Mesenchymal stem cell (in vitro differentiated cells and primary cell): ENCODE measurements at regions not wholly inside any gene's neighbourhood (a gene's known extent, or its start where the extent isn't known, plus 50 kb on each side); places are given as distances from the start of the nearest gene placed in this dataset.

Experiments used
- DNase-seq: peaks from one replicate; pipeline ENCODE4 v3.0.0-alpha.2; 2013
- H2AFZ ChIP-seq: one replicate; pipeline ENCODE4 v1.6.1; 2013; ENCODE audit warnings: low read depth, mild to moderate bottlenecking, control low read depth, inconsistent platforms, low read length, moderate library complexity
- H2AK5ac ChIP-seq: 2 replicates; pipeline ENCODE4 v1.6.1; 2013; ENCODE audit warnings: low read length, moderate library complexity, mild to moderate bottlenecking, inconsistent platforms; ENCODE audit not compliant: severe bottlenecking
- H2BK120ac ChIP-seq: one replicate; pipeline ENCODE4 v1.6.1; 2013; ENCODE audit warnings: low read depth, mild to moderate bottlenecking, inconsistent platforms, low read length, moderate library complexity
- H2BK12ac ChIP-seq, 2 experiments: one replicate each; pipeline ENCODE4 v1.6.1; 2013; ENCODE audit warnings: inconsistent platforms in 2 of 2, low read length in 2 of 2, mild to moderate bottlenecking in 2 of 2, moderate library complexity in 2 of 2, control low read depth in 1 of 2
- H2BK15ac ChIP-seq: one replicate; pipeline ENCODE4 v1.6.1; 2013; ENCODE audit warnings: mild to moderate bottlenecking, low read depth, inconsistent platforms; ENCODE audit not compliant: poor library complexity, severe bottlenecking
- H2BK5ac ChIP-seq: 2 replicates; pipeline ENCODE4 v1.6.1; 2013; ENCODE audit warnings: low read depth, mild to moderate bottlenecking, low read length, control low read depth, inconsistent platforms; ENCODE audit not compliant: poor library complexity, severe bottlenecking
- H3K14ac ChIP-seq, 2 experiments: one replicate each; pipeline ENCODE4 v1.6.1; 2013; ENCODE audit warnings: inconsistent platforms in 2 of 2, low read length in 2 of 2, control low read depth in 1 of 2, mild to moderate bottlenecking in 1 of 2, moderate library complexity in 1 of 2
- H3K18ac ChIP-seq, 2 experiments: one replicate each; pipeline ENCODE4 v1.6.1; 2013; ENCODE audit warnings: inconsistent platforms in 2 of 2, low read length in 2 of 2, control low read depth in 1 of 2, low read depth in 1 of 2, mild to moderate bottlenecking in 1 of 2
- H3K23ac ChIP-seq, 2 experiments: one replicate each; pipeline ENCODE4 v1.6.1; 2013; ENCODE audit warnings: inconsistent platforms in 2 of 2, low read length in 2 of 2, mild to moderate bottlenecking in 2 of 2, moderate library complexity in 2 of 2, control low read depth in 1 of 2
- H3K27ac ChIP-seq: 2 replicates; pipeline ENCODE4 v1.5.1; 2013; ENCODE audit warnings: mild to moderate bottlenecking, moderate library complexity, low read length, control low read depth, inconsistent platforms; ENCODE audit not compliant: poor library complexity, severe bottlenecking
- H3K27me3 ChIP-seq, 2 experiments: 2 replicates each; pipeline versions ENCODE4 v1.6.1 to v1.7.0; 2013; ENCODE audit warnings: low read length in 2 of 2, mild to moderate bottlenecking in 2 of 2, moderate library complexity in 2 of 2, control low read depth in 1 of 2, inconsistent platforms in 1 of 2; ENCODE audit not compliant: control insufficient read depth in 1 of 2, insufficient read depth in 1 of 2
- H3K36me3 ChIP-seq, 2 experiments: 2 replicates each; pipeline versions ENCODE4 v1.6.1 to v1.7.0; 2013; ENCODE audit warnings: low read length in 2 of 2, control low read depth in 1 of 2, inconsistent platforms in 1 of 2, low read depth in 1 of 2, mild to moderate bottlenecking in 1 of 2; ENCODE audit not compliant: insufficient read depth in 2 of 2, control insufficient read depth in 1 of 2
- H3K4ac ChIP-seq, 2 experiments: one replicate each; pipeline ENCODE4 v1.6.1; 2013; ENCODE audit warnings: inconsistent platforms in 2 of 2, low read length in 2 of 2, mild to moderate bottlenecking in 2 of 2, moderate library complexity in 2 of 2, control low read depth in 1 of 2, low read depth in 1 of 2
- H3K4me1 ChIP-seq: 2 replicates; pipeline ENCODE4 v1.6.1; 2013; ENCODE audit warnings: low read depth, low read length, control low read depth; ENCODE audit not compliant: control insufficient read depth, insufficient read depth
- H3K4me2 ChIP-seq: 2 replicates; pipeline ENCODE4 v1.6.1; 2013; ENCODE audit warnings: low read length, mild to moderate bottlenecking, inconsistent platforms; ENCODE audit not compliant: poor library complexity, severe bottlenecking
- H3K4me3 ChIP-seq, 2 experiments: 2 replicates each; pipeline versions ENCODE4 v1.5.1 to v1.7.0; 2013; ENCODE audit warnings: low read length in 2 of 2, mild to moderate bottlenecking in 2 of 2, control low read depth in 1 of 2, low read depth in 1 of 2; ENCODE audit not compliant: insufficient read depth in 1 of 2
- H3K79me1 ChIP-seq: replicated peaks from 2 replicates; pipeline ENCODE4 v1.6.1; 2013; ENCODE audit warnings: mild to moderate bottlenecking, control low read depth, low read length, inconsistent platforms; ENCODE audit not compliant: poor library complexity, severe bottlenecking
- H3K9ac ChIP-seq: 2 replicates; pipeline ENCODE4 v1.7.0; 2013; ENCODE audit warnings: mild to moderate bottlenecking, low read length, moderate library complexity
- H3K9me3 ChIP-seq: 2 replicates; pipeline ENCODE4 v1.7.0; 2013; ENCODE audit warnings: mild to moderate bottlenecking, low read length; ENCODE audit not compliant: control insufficient read depth
- H4K8ac ChIP-seq: one replicate; pipeline ENCODE4 v1.6.1; 2013; ENCODE audit warnings: inconsistent platforms, mild to moderate bottlenecking, low read length, moderate library complexity
- H4K91ac ChIP-seq: one replicate; pipeline ENCODE4 v1.6.1; 2013; ENCODE audit warnings: mild to moderate bottlenecking, low read length, inconsistent platforms
- WGBS: methylation state at CpG from one replicate; pipeline ENCODE4 v1.1.7; 2013; ENCODE audit warnings: mixed read lengths; 5-methylcytosine and 5-hydroxymethylcytosine counted together

GRCh38 chr11:122598971-122599370, 56.6 kb upstream of the UBASH3B start:
- H3K9ac ChIP-seq: no peak overlapping the region
- no peak overlapping the region for H3K27ac ChIP-seq
- no peak overlapping the region for H4K8ac ChIP-seq
- H3K27me3 ChIP-seq: peaks cover 7 to 8% of the 10 kb centered on the region in 2 experiments
- H3K23ac ChIP-seq: no peak overlapping the region
- H3K4me1 ChIP-seq: no peaks in the 10 kb centered on the region
- H3K14ac ChIP-seq: no peak overlapping the region
- H3K4me3 ChIP-seq: no peak overlapping the region
- H2BK5ac ChIP-seq: no peak overlapping the region
- H2AFZ ChIP-seq: no peak overlapping the region
- H3K79me1 ChIP-seq: no peaks in the 10 kb centered on the region
- H2BK120ac ChIP-seq: no peak overlapping the region
- H2BK15ac ChIP-seq: no peak overlapping the region
- H3K36me3 ChIP-seq: no peaks in the 10 kb centered on the region
- peaks cover 5% of the 10 kb centered on the region for H3K9me3 ChIP-seq
- no peak overlapping the region for H4K91ac ChIP-seq
- no peak overlapping the region for H2AK5ac ChIP-seq
- WGBS: 88% methylated on average over 3 of the region's 3 CpGs
- DNase-seq: peak; percentile 29
- no peak overlapping the region for H3K4ac ChIP-seq
- no peak overlapping the region for H3K18ac ChIP-seq
- H2BK12ac ChIP-seq: no peak overlapping the region
- H3K4me2 ChIP-seq: no peak overlapping the region

- Histone ChIP-seq H2BK120ac (no peak overlapping the region), H3K27ac (no peak overlapping the region), H3K4me2 (no peak overlapping the region), H2AFZ (no peak overlapping the region), H2BK5ac (no peak overlapping the region), H4K91ac (no peak overlapping the region), H3K23ac (no peak overlapping the region), H3K14ac (no peak overlapping the region), H3K4me1 (no peaks in the 10 kb centered on the region), H3K79me1 (no peaks in the 10 kb centered on the region), H3K9me3 (peaks cover 9% of the 10 kb centered on the region), H3K4me3 (no peak overlapping the region), H3K9ac (no peak overlapping the region), H3K27me3 (peaks cover 4 to 20% of the 10 kb centered on the region in 2 experiments), H2AK5ac (no peak overlapping the region), H2BK15ac (no peak overlapping the region), H3K18ac (no peak overlapping the region), H2BK12ac (no peak overlapping the region), H3K4ac (no peak overlapping the region), H4K8ac (no peak overlapping the region), H3K36me3 (no peaks in the 10 kb centered on the region)
- 86% methylated on average over 1 of the region's 2 CpGs for WGBS
- no peak for DNase-seq
Observed at GRCh38 chr11:122597511-122597910, 58.0 kb upstream of the UBASH3B start.

GRCh38 chr11:122594986-122595645, 60.4 kb upstream of the UBASH3B start:
- no peak overlapping the region for H2BK120ac ChIP-seq
- no peak overlapping the region for H3K23ac ChIP-seq
- H3K4me2 ChIP-seq: no peak overlapping the region
- no peaks in the 10 kb centered on the region for H3K4me1 ChIP-seq
- H3K9ac ChIP-seq: no peak overlapping the region
- no peak for DNase-seq
- no peak overlapping the region for H3K18ac ChIP-seq
- H3K14ac ChIP-seq: no peak overlapping the region
- peaks cover 8 to 20% of the 10 kb centered on the region in 2 experiments for H3K27me3 ChIP-seq
- H4K8ac ChIP-seq: no peak overlapping the region
- H2AFZ ChIP-seq: no peak overlapping the region
- H2BK5ac ChIP-seq: no peak overlapping the region
- H3K4ac ChIP-seq: no peak overlapping the region
- no peaks in the 10 kb centered on the region for H3K36me3 ChIP-seq
- no peak overlapping the region for H4K91ac ChIP-seq
- H2AK5ac ChIP-seq: no peak overlapping the region
- no peak overlapping the region for H2BK12ac ChIP-seq
- no peak overlapping the region for H2BK15ac ChIP-seq
- peaks cover 9% of the 10 kb centered on the region for H3K9me3 ChIP-seq
- H3K4me3 ChIP-seq: no peak overlapping the region
- no peaks in the 10 kb centered on the region for H3K79me1 ChIP-seq
- WGBS: 92% methylated on average over 2 of the region's 3 CpGs
- H3K27ac ChIP-seq: no peak overlapping the region

- Histone ChIP-seq H3K9ac (no peak overlapping the region), H3K4ac (no peak overlapping the region), H2AK5ac (no peak overlapping the region), H4K8ac (no peak overlapping the region), H2BK5ac (no peak overlapping the region), H3K4me1 (no peaks in the 10 kb centered on the region), H4K91ac (no peak overlapping the region), H3K27me3 (peaks cover 20 to 28% of the 10 kb centered on the region in 2 experiments), H3K27ac (no peak overlapping the region), H3K36me3 (no peaks in the 10 kb centered on the region), H3K18ac (no peak overlapping the region), H3K4me2 (no peak overlapping the region), H3K9me3 (peaks cover 9% of the 10 kb centered on the region), H2AFZ (no peak overlapping the region), H3K23ac (no peak overlapping the region), H2BK15ac (no peak overlapping the region), H3K14ac (no peak overlapping the region), H2BK12ac (no peak overlapping the region), H3K4me3 (no peak overlapping the region), H3K79me1 (no peaks in the 10 kb centered on the region), H2BK120ac (no peak overlapping the region)
- DNase-seq: no peak
- WGBS: 81% methylated on average over 4 of the region's 4 CpGs
Observed at GRCh38 chr11:122593473-122594420, 61.8 kb upstream of the UBASH3B start.
